GM21381 (cell line): ENCODE measurements at regions not wholly inside any gene's neighbourhood (a gene's known extent, or its start where the extent isn't known, plus 50 kb on each side); places are given as distances from the start of the nearest gene placed in this dataset.

Experiments
- ATAC-seq: cut with Tn5 transposase; IDR thresholded peaks from one replicate; pipeline ENCODE4 v1.9.1; 2021; ENCODE audit warnings: mild to moderate bottlenecking, moderate library complexity; ENCODE audit not compliant: unreplicated experiment

DNA sequence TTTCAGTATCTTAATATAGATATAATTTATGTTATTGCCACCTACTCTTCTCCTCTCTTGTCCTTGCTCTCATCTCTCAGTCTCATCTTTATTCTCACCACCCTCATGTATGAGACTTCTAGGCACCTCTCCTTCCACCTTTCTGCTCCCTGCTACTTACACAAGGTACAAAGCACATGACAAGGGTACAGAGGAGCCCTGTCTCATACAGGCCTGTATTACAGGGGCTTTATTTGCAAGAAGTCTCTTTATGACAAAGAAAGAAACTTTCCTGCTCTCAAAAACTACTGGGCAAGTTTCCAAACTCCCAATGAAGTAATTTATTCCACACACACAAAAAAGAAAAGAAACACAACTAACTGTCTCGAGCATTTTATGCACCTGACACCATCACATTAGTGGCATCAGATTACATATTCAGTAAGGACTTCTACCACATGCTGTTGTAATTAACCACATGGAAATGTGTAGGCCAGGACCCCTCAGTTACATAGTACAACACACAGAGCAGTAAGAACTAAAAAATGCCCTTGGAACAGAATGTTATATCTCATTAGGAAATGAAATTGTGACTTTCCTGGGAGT is 253.1 kb downstream of the FZD1 start:
- no peak for ATAC-seq

DNA sequence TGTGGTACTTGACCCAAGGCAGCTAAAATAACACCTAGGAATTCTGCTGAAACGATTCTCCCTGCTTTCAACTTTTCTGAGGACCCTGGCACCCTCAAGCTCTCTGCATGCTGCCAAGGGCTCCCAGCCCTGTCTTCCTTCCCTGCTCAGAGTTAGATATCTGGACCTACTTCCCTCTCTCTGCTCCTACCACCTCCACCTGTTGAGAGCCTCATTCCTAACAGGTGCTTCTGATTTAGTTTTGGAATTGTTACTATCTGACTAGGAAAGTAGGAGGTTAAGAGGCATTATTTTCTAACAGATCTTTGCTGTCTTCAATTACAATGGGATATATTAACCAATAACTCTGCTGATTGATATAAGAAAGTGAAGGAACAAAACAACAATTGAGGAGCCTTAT is 253.8 kb downstream of the FZD1 start:
- ATAC-seq, result no peak

DNA sequence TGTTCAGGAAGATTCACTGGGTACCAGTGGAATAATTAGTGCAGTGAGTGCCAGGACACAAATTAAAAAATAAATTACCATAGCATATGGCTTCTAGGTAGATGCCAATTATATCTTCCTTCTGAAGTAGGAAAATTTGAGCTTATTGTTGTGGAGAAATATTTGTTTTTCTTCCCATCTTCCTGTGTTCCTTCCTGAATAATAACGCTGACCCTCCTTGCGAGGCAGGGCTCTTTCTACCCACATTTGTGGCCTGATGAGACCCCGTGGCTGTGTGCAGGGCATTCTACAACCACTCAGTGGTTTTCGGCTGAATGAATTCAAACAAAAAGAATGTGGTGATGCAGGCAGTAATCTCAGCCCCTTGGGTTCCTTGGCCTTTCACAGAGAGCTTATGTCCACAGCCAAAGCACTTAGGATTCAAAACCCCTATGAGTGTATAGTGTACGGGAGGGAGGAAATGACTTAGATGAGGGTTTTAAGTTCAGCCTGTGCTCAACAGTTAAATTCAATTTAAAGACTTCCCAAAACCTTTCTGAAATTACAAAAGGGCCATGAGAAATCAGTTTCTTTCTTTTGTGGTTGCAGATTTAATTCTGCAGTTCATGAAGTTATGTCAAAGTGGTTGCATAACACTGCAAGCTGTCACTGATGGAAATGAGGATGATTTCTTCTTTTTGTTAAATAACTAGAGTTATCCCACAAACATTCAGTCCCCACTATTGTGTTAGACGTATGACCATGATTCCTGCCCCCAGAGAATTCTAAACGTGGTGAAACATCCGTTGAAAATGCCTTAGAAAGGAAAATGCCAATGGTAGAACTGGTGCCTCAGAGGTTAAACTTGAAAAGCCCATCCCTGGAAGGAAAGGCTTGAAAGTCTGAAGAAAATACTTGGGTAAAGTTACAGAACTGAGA is 255.3 kb downstream of the FZD1 start:
- ATAC-seq, result no peak

DNA sequence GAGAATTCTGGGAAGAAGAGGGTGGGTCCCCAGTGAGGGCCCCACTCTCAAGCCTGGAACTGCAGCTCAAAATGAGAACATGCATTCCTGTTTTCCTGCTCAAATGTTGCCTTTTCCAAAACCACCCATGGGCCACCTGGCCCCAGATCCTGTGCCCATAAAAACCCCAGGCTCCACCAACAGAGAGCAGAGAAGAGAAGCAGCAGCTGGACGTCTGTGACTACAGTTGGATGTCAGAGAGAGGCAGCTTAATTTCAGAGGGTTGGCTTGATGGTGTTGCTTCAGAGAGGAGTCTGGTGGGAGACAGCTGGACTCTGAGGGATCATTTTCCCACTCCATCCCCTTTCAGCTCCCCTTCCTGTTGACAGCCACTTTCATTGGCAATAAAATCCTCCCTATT is 256.4 kb downstream of the FZD1 start:
- ATAC-seq, result no peak

DNA sequence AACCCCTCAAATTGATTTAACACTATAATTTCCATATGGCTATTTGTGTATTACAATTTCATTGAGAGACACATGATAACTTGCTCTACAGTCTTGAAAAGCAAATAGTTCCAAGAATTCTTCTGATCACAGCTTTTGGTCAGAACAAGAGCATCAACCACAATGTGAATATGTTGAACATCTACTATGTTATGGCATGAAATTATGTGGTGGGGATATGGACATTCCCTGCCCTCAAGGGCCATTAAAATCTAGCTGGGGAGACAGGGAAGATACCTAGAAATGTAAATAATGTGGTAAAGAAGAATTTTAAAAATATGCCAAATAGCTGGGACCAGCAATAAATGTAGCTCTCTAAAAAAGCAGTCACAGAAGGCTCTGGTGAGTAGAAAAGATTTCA is 262.2 kb downstream of the FZD1 start:
- ATAC-seq, result no peak

DNA sequence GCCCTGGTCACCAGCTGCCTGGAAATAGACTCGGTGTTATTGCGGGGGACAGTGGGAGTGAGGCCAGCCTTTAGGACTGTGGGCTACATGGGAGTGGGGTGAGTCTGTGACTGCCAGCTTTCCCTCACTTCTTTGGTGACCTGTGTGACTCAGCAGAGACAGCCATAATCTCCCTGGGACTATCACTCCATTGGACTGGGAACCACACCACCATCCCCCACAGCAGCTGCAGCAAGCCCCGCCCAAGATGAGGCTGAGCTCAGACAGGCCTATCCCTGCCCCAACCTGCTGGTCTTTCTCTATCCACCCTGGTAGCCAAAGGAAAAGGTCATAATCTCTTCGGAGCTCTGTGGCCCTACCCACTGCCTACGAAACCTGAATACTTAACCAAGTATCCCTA is 263.2 kb downstream of the FZD1 start:
- no peak for ATAC-seq

DNA sequence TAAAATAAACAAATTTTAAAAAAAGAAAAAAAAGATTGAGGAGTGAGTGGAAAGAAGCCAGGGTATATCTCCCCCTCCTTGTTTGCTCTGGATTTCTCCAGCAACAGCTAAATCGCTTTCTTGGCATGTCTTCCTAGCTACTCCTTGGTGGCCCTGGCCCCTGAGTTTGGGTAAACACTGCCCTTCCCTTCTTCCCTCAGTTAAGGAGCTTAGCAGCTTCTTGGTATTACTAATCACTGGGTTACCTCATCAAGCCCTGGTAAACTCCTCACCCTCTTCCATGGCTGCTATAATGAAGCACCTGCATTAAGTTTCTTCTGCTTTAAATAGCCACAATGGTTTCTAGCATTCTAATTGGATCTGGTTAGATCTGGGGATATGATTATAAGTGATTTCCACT is 269.8 kb downstream of the FZD1 start:
- ATAC-seq, result no peak

DNA sequence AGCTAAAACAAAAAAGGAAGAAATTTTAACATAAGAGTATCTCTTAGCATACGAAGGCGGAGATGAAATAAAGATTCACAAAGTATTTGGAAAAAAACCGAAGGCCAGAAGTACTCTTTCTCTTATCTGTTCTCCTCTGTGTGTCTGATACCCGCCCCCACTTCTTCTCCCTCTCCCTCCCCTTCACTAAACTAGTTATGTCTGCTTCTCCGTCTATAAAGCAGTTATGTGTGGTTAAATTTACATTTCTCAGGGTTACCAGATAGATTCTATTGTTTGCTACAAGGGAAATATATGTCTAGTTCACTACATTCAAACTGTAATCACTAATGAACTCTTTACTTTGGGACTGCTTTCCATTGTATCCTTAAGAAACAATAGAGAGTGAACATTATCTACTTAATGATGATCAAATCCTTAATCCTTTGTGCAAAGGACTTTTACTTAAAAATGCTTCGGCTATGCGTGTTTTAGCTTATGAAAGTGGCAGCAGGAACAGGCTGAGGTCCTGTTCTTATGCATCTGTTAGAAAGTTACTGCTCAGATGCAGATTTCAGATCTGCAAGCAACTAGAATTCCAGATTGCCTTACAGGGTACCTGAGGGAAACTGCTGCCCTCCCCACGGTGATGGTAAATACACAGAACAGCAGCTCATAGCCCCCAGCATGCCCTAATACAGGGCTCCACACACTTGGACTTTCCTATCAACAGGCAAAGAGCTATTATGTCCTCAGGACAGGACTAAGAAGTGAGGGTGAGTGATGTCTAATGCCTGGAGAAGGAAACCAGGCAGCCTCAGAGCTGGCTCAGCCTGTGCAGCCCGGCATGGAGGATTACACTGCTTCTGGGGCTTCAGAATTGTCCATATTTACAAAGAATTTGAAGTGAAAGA is 273.3 kb downstream of the FZD1 start:
- no peak for ATAC-seq

DNA sequence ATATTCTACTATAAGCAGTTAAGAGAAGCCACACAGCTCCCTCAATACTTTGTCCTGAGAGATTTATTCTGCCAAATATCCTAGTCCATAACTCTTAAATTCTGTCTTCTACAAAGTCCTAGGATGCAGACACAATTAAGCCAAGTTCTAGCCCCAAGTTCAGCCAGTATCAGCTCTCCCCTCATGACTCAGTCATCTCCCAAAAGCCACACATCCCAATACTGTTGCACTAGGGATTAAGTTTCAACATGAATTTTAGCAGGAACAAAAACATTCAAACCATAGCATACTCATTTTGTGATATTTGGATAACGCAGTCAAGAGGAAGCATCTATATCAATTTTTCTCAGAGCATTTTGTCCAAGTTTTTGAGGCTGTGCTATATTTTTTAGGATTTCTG is 277.4 kb downstream of the FZD1 start:
- no peak for ATAC-seq

DNA sequence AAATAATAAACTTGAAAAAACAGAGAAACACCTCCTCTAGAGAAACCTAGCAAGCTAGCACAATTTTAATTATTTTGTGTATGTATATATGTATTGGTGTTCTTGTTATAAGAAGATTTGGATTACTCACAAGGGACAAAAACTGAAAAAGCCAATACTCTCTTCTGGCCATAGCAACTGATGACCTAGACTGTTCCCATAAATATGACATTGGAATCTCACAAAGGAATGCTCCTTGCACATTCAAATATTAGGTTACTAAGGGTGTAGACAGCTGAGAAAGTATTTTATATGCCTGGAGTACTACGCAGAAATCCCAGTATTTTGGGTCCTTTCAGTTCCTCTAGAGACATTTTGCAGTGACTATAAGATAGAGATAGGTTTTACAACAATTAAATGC is 279.4 kb downstream of the FZD1 start:
- no peak for ATAC-seq

DNA sequence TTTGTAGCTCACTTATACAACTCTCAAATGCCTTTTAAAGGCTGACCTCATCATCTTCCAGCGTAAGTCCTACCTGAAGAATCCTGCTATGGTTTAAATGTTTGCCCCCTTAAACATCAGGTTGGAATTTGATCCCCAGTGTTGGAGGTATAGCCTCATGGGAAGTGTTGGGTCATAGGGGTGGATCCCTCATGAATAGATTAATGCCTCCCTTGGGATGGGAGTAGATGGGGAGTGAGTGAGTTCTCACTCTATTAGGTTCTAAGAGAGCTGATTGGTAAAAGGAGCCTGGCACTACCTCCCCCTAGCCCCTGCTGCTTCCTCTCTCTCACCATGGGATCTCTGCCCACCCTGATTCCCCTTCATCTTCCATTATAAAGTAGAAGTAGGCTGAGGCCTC is 285.6 kb downstream of the FZD1 start:
- ATAC-seq, result no peak

DNA sequence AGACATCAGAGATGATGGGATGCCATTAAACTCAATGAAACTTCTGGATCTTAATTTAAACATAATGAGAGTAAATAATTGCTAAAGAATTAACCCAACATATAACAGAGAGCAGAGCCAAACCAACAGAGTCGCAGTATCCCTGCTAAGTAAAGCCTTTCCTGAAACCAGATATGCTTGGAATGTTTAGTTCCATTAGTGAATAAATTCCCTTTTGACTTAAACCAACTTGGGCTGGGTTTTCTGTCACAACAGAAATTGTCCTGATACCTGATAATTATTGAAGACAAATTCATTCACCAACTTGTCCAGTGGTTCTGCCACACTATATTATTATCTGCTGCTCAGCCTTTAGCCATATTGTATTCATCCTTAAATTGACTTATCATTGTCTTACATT is 286.7 kb downstream of the FZD1 start:
- no peak for ATAC-seq

DNA sequence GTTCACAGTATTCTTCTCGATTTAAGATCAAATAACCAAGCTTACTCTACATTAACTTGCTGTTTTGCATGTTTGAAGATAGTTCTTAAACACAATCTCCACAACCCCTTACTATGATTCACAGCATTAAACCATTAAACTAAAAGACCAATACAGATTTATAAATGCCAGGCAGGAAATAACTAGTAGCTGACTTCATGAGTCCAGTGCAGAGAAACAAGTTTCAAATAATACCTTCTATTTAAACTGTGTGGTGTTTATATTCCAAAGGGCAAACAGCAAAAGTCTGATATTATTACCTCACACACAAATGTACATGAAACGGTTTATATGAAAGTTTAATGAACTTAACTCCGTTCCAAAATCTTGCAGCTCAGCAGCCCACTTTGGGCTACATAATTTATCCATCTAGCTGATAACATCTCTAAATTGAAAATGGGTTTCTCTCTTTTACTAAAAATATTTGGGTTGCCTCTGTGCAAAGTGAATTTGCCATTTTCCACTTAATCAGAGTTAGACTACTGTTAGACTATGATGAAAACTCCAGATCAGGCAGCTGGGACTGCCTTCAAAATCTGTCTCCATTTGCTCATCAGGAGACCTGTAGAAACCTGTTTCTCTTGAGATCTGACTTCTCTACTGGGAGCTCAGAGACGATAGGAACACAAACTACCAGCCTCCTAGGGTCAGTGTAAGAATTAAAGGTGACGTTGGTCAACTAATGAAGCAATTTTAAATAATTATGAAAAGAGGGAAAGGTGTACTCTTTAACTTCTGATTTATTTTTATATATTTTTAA is 287.3 kb downstream of the FZD1 start:
- no peak for ATAC-seq

DNA sequence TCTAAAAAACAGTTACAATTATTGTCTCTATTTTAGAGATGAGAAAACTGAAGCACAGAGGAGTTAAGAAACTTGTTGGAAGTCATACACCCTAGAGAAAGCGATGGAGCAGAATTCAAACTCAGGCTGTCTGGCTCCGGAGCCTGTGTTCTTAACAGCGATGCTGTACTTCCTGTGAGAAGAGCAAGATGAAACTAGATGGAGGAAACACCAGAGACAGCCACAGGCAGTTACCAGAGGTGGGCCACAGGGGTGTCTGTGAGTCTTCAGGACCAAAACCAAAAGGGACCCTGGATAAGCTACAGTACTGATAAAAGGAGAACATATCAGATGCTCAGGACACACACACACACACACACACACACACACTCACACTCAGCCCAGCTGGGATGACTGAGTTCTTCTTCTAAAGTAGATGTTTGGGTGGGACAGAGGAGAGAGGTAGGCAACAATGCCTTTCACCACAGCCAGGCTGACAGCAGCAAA is 289.2 kb downstream of the FZD1 start:
- ATAC-seq, result no peak

DNA sequence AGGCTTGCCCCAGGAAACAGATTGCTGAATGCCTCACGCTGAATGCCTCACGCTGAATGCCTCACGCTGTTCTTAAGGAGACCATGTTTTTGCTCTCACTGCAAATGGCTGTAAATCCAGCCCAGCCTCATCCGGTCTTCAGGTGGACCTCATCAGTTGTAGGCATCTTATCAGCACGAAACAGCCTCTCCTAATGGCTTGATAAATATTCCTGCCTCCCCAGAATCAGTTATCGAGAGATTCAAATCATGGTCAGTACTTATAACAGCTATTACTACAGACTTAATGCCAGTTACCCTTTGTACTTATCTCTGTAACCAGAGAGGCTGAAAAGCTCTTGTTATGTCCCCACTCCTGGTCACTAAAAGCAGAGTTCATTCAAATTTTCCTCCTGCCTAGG is 290.6 kb downstream of the FZD1 start:
- no peak for ATAC-seq

DNA sequence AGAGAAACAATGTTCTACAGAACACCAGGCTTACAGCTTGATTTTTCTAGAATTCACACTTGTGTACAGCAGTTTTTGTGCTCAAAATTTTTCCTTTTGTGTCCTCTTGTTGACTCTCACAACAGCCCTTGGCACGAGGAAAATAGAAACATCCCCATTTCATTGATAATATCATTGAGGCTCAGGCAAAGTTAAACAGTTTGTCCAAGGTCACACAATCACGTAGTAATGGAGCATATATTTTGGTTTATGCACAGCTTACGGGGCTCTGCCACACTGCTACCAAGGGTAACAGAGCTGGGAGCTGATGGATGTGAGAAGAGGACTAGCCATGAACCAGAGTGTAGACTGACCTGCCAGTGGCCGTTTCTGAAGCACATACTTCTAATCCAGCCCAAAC is 292.0 kb downstream of the FZD1 start:
- ATAC-seq, result no peak

DNA sequence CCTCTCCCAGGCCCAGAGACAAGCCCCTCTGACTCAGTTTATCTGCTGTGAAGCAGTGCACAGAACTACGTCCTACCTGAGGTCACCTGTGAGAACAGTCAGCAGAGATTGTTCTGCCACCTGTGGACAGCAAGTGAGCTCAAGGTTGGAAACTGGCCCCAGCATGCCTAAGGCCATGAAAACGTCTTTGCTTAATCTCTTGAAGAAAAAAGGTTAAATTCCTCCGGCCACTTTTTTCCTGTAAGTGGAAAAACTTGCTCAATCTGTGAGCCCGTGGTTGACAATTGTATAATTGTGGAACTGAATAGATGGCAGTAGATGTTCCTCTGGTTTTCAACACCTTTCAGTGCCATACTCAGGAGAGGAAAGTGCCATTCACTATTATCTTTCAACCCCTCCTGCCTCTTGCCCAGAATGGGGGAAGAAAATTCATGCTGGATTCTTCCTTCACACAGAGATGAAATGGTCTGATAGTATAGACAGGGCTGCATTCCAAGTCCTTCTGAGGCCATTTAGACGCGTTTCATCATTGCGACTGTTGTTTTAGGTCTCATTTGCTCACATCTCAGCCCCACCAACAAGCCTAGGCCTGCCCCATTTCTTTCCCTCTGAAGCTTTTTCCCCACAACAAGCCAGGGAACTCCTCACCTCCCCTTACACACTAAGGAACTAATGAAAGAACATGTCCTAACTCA is 292.9 kb downstream of the FZD1 start:
- no peak for ATAC-seq

DNA sequence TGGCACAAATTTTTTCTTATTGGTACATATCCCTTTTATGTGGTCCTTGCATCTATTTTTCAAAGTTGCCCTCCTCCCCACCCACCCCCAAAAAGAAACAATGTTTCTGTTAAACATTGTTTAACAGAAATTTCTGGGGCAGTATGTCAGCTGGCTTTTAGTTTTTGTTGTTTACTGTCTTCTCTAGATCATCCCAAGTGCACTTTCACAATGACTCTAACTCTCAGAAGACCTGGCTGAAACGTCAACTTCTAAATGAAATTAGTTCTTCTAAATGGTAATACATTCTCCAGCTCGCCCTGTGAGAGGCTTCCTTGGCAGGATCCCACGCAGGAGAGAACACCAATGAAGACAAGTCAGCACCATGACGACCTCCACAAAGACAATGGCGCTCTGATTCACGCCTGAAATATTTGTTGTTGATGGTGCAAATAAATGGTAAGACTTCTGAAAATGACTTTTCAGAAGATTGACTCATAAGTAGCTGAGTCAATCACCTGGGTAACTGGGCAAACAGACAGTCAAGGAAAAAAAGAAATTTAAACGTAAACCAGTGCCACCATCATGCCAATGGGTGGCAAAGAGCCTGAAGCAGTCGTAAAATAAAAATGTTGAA is 293.7 kb downstream of the FZD1 start:
- peak; percentile 75 for ATAC-seq

DNA sequence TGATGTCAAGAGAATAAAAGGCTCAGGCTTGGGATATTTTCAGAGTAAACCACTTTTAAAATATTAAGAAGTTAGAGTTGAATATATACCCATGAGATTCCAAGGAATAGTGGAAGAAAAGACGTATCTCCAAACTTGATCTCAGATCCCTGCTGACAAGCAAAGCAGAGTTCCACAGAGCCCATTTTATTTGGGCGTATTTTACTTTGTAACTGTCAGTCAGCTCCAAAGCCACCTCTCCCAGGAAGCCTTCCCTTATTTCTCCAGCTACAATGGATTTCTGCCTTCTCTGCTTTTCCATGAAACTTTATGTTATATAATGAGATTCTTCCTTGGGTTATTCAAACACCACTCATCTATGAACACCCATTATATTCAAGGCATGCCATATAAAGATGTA is 295.7 kb downstream of the FZD1 start:
- no peak for ATAC-seq

DNA sequence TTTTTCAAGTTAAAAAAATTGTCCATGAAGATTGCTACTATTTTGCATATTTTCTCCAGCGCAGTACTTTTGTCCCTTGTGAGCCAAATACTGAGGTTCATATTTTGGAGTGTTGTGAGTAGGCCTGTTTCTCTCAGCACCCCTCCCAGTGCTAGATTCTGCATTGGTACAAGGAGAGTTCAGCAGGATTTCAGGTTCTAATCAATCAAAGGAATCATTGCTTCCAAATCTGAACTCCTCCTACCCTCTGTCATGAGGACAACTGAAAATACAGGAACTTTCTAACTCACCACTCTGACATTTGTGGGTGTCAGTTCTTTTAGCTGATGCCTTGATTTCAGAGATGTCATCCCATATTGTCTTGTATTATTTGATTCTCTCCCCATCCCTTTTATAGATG is 299.9 kb downstream of the FZD1 start:
- no peak for ATAC-seq
